ENCODE measurements at regions not wholly inside any gene's neighbourhood (a gene's known extent, or its start where the extent isn't known, plus 50 kb on each side); places are given as distances from the start of the nearest gene placed in this dataset.

GRCh38 chr4:156195914-156196313 is 242.2 kb upstream of the CTSO start:
- Mint-ChIP-seq H3K36me3 (no peaks in the 10 kb centered on the region), H3K4me1 (no peaks in the 10 kb centered on the region), H3K4me3 (no peak overlapping the region), H3K9me3 (peaks cover 4 to 44% (median 7%) of the 10 kb centered on the region in 6 donors), H3K27ac (no peak overlapping the region), H3K27me3 (ENCODE audit: low read depth in 3 of 3) (peaks cover 0 to 3% (median 0%) of the 10 kb centered on the region in 3 donors)
- DNase-seq, result no peak

DNA sequence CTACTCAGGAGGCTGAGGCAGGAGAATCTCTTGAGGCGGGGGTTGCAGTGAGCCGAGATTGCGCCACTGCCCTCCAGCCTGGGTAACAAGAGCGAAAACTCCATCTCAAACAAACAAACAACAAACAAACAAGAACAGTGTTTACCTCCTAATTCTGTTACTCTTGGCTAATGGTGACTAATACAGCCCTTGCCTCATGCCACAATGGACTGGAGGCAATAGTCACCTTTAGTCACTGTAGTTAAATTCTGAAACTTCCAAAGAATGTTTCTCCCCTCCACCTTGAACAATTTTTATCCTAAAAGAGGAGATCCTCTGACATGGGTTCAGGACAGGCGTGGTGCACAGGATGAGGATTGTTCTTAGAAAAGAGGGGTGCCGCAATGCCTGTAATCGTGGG is 241.2 kb upstream of the CTSO start:
- Mint-ChIP-seq H3K4me3 (no peak overlapping the region), H3K27ac (no peak overlapping the region), H3K36me3 (no peaks in the 10 kb centered on the region), H3K27me3 (ENCODE audit: low read depth in 3 of 3) (peaks cover 0 to 3% (median 0%) of the 10 kb centered on the region in 3 donors), H3K9me3 (peaks cover 4 to 44% (median 8%) of the 10 kb centered on the region in 6 donors), H3K4me1 (no peaks in the 10 kb centered on the region)
- no peak for DNase-seq

DNA sequence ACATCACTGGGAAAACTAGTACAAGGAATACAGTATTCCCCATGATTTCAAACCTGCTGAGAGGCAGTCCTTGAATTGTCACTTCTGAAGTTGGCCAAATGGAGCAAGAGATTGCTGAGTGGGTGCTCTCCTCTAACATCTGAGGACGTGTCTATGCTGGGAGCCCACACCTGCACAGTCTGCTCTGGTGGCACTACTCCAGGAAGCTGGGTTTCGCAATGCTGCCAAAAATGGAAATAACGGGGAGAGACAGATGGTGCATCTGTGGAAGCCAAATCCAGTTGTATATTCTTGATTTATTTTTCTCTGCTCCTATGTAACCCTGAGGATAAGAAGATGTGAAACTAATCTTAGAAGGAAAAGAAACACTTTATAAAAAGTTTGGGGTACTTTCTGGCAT is 240.1 kb upstream of the CTSO start:
- Mint-ChIP-seq H3K27me3 (ENCODE audit: low read depth in 3 of 3) (peaks cover 0 to 3% (median 0%) of the 10 kb centered on the region in 3 donors), H3K36me3 (no peaks in the 10 kb centered on the region), H3K4me3 (no peak overlapping the region), H3K4me1 (no peaks in the 10 kb centered on the region), H3K27ac (no peak overlapping the region), H3K9me3 (peaks cover 4 to 39% (median 7%) of the 10 kb centered on the region in 6 donors)
- DNase-seq, result no peak

DNA sequence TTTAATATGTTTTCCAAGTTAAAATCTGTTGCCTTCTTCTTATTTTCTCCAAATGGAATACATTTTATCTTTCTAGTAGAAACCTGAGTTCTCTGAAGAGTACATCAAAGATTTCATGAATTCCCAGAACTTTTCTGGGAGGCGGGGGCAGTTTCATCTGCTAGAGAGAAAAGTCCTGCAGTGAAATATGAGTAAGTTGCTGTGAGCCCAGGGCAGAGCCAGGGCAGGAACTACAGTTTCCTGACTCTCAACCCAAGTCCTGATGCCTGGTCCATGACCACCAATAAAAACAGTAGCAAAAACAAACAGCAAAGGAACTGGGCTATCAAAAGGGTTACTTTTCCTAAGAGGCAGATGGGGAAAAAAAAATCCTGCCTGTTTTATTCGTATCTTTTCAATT is 239.4 kb upstream of the CTSO start:
- no peaks in the 10 kb centered on the region for H3K36me3 Mint-ChIP-seq

GRCh38 chr4:156192033-156192432 is 238.4 kb upstream of the CTSO start:
- Mint-ChIP-seq H3K9me3 (peaks cover 2 to 23% (median 7%) of the 10 kb centered on the region in 6 donors), H3K27ac (no peak overlapping the region), H3K4me3 (no peak overlapping the region), H3K4me1 (no peaks in the 10 kb centered on the region), H3K27me3 (ENCODE audit: low read depth in 3 of 3) (peaks cover 0 to 3% (median 0%) of the 10 kb centered on the region in 3 donors), H3K36me3 (no peaks in the 10 kb centered on the region)
- DNase-seq, result no peak

More for the DNA sequence above, 239.4 kb upstream of the CTSO start:
- DNase-seq, result no peak
- peaks cover 4 to 33% (median 7%) of the 10 kb centered on the region in 6 donors for H3K9me3 Mint-ChIP-seq
- H3K4me1 Mint-ChIP-seq, result no peaks in the 10 kb centered on the region
- no peak overlapping the region for H3K4me3 Mint-ChIP-seq
- no peak overlapping the region for H3K27ac Mint-ChIP-seq
- peaks cover 0 to 3% (median 0%) of the 10 kb centered on the region in 3 donors for H3K27me3 Mint-ChIP-seq (ENCODE audit: low read depth in 3 of 3)

DNA sequence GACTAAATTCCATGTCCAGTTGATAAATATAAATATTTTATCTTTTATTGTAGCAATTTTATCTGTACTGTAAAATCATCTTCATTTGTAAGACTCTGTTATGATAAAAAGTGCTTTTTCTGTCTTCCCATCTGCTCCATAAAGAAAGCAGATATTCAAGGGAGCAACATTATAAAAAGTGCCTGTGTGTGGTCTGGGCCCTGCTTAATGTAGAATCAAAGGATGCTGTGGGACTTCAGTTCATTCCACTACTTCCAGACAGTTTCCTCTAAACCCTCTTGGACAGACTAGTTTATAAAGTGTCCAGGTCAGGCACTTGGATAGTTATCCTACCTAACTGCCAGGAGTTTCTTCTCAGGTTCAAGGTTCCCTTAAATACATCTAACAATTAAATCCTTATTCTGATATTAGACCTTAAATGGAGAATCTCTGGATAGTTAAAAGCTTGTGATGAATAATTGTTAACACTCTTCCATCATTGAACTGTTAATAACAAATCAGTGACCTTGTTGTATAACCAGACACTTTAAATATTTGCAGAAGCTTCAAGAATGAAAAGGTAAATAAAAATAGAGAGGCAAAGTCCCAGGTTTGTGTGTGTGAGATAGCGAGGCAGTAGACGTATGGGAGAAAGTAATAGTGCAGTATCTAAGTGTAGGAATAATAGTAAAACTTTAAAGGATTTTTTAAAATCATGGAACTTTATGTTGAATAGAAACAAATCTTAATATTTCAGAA is 237.5 kb upstream of the CTSO start:
- H3K9me3 Mint-ChIP-seq, result peaks cover under 1 to 16% (median 7%) of the 10 kb centered on the region in 6 donors
- no peak overlapping the region for H3K4me3 Mint-ChIP-seq
- H3K4me1 Mint-ChIP-seq, result no peaks in the 10 kb centered on the region
- DNase-seq, result no peak
- H3K27ac Mint-ChIP-seq, result no peak overlapping the region
- H3K36me3 Mint-ChIP-seq, result no peaks in the 10 kb centered on the region
- H3K27me3 Mint-ChIP-seq (ENCODE audit: low read depth in 3 of 3), result peaks cover 0 to 2% (median 0%) of the 10 kb centered on the region in 3 donors

GRCh38 chr4:156190615-156191014 is 236.9 kb upstream of the CTSO start:
- no peak for DNase-seq
- Mint-ChIP-seq H3K4me1 (no peaks in the 10 kb centered on the region), H3K27me3 (ENCODE audit: low read depth in 3 of 3) (peaks cover 0 to 2% (median 0%) of the 10 kb centered on the region in 3 donors), H3K36me3 (no peaks in the 10 kb centered on the region), H3K4me3 (no peak overlapping the region), H3K9me3 (peaks cover 0 to 16% (median 7%) of the 10 kb centered on the region in 6 donors), H3K27ac (no peak overlapping the region)

- H3K9me3 Mint-ChIP-seq, result peaks cover 0 to 16% (median 5%) of the 10 kb centered on the region in 6 donors
- no peaks in the 10 kb centered on the region for H3K27me3 Mint-ChIP-seq (ENCODE audit: low read depth in 3 of 3)
- H3K4me3 Mint-ChIP-seq, result no peak overlapping the region
- no peaks in the 10 kb centered on the region for H3K36me3 Mint-ChIP-seq
- H3K4me1 Mint-ChIP-seq, result no peaks in the 10 kb centered on the region
- H3K27ac Mint-ChIP-seq, result no peak overlapping the region
- no peak for DNase-seq
Measured at GRCh38 chr4:156188596-156188995, 234.9 kb upstream of the CTSO start.

DNA sequence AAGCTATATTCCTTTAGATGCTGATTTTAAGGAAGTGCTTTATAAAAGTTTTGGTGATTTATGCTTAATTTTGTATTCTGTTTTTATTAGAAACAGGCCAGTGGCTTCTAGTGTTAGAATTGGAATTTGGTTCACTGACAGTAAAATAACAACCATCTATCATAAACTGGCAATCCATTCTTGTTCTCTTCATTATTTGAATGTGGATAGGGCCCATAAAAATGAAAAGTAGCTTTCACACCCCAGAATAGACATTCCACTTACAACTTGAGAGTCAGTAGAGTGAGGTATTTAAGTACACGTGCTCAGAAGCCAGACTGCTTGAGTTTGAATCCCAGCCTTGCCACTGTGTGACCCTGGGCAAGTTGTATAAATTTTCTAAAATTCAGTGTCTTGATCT is 232.4 kb upstream of the CTSO start:
- DNase-seq, result no peak
- peaks cover 0 to 13% (median 3%) of the 10 kb centered on the region in 6 donors for H3K9me3 Mint-ChIP-seq
- H3K4me1 Mint-ChIP-seq, result no peaks in the 10 kb centered on the region
- no peaks in the 10 kb centered on the region for H3K36me3 Mint-ChIP-seq
- H3K27me3 Mint-ChIP-seq (ENCODE audit: low read depth in 3 of 3), result no peaks in the 10 kb centered on the region
- H3K27ac Mint-ChIP-seq, result no peak overlapping the region
- H3K4me3 Mint-ChIP-seq, result no peak overlapping the region

- no peaks in the 10 kb centered on the region for H3K36me3 Mint-ChIP-seq
- no peaks in the 10 kb centered on the region for H3K4me1 Mint-ChIP-seq
- H3K27me3 Mint-ChIP-seq (ENCODE audit: low read depth in 3 of 3), result no peaks in the 10 kb centered on the region
Measured at GRCh38 chr4:156185514-156186055, 231.9 kb upstream of the CTSO start.

GRCh38 chr4:156182269-156182668 is 228.6 kb upstream of the CTSO start:
- no peak overlapping the region for H3K4me3 Mint-ChIP-seq
- no peaks in the 10 kb centered on the region for H3K4me1 Mint-ChIP-seq
- H3K9me3 Mint-ChIP-seq, result peaks cover 0 to 10% (median 2%) of the 10 kb centered on the region in 6 donors
- no peaks in the 10 kb centered on the region for H3K36me3 Mint-ChIP-seq
- H3K27ac Mint-ChIP-seq, result no peak overlapping the region
- no peaks in the 10 kb centered on the region for H3K27me3 Mint-ChIP-seq (ENCODE audit: low read depth in 3 of 3)
- no peak for DNase-seq

More at GRCh38 chr4:156185514-156186055, 231.9 kb upstream of the CTSO start:
- Mint-ChIP-seq H3K4me3 (no peak overlapping the region), H3K9me3 (peaks cover 0 to 13% (median 3%) of the 10 kb centered on the region in 6 donors), H3K27ac (no peak overlapping the region)
- DNase-seq, result no peak

DNA sequence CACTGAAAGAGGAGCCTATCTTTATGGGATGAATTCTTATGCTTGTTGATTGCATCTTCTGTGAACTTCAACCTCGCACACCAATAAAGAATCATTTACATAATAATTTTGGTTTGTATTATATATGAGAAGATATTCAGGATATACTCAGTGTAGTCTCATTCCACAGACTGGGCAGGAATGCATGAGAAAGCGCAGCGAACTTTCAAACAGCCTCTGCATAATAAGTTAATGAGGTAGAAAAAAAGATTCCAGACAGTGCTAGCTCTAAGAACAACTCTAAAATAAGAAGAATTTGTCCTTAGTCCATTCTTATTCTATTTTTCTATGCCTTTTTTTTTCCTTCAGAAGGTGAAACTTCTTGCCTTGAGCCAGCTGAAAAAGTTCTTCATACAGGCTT is 224.3 kb upstream of the CTSO start:
- H3K27ac Mint-ChIP-seq, result no peak overlapping the region
- DNase-seq, result no peak
- H3K4me1 Mint-ChIP-seq, result no peaks in the 10 kb centered on the region
- no peaks in the 10 kb centered on the region for H3K36me3 Mint-ChIP-seq
- H3K9me3 Mint-ChIP-seq, result peaks cover 2 to 10% (median 3%) of the 10 kb centered on the region in 6 donors
- H3K27me3 Mint-ChIP-seq (ENCODE audit: low read depth in 3 of 3), result no peaks in the 10 kb centered on the region
- no peak overlapping the region for H3K4me3 Mint-ChIP-seq

- Mint-ChIP-seq H3K4me1 (no peaks in the 10 kb centered on the region), H3K27ac (no peak overlapping the region), H3K9me3 (peaks cover 2 to 15% (median 5%) of the 10 kb centered on the region in 6 donors), H3K36me3 (no peaks in the 10 kb centered on the region), H3K27me3 (ENCODE audit: low read depth in 3 of 3) (peaks cover 0 to 2% (median 0%) of the 10 kb centered on the region in 3 donors), H3K4me3 (no peak overlapping the region)
- DNase-seq, result no peak
Measured at GRCh38 chr4:156176896-156177295, 223.2 kb upstream of the CTSO start.

DNA sequence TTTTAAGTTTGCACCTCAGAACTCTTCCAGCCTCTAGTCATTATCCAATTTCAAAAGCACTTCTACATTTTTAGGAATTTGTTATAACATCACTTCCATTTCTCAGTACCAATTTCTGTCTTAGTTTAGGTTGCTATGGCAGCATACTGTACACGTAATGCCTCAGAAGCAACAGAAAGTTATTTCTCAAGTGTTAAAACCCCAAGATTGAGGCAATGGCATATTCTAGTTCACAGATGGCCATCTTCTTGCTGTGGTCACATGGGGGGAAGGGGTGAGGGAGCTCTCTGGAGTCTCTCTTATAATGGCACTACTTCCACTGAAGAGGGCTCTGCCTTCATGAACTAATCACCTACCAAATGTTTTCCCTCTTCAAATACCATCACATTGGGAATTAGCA is 220.3 kb upstream of the CTSO start:
- no peaks in the 10 kb centered on the region for H3K36me3 Mint-ChIP-seq
- H3K27me3 Mint-ChIP-seq (ENCODE audit: low read depth in 3 of 3), result peaks cover 0 to 2% (median 0%) of the 10 kb centered on the region in 3 donors
- H3K4me3 Mint-ChIP-seq, result no peak overlapping the region
- no peaks in the 10 kb centered on the region for H3K4me1 Mint-ChIP-seq
- H3K27ac Mint-ChIP-seq, result no peak overlapping the region
- no peak for DNase-seq
- H3K9me3 Mint-ChIP-seq, result peaks cover 2 to 20% (median 7%) of the 10 kb centered on the region in 6 donors
